Amygdala (tissue), 56 donors: ENCODE measurements at regions not wholly inside any gene's neighbourhood (a gene's known extent, or its start where the extent isn't known, plus 50 kb on each side); places are given as distances from the start of the nearest gene placed in this dataset.
A peak's percentile ranks its signal among the peaks of the same experiment; 100 is the strongest.
"Not testable (repeated sequence)": the region's sequence is repeated elsewhere in the genome, so short reads cannot be mapped to it uniquely, and the experiment has no call there.

Source experiments
- DNase-seq, 56 donors: peaks; one replicate each; lab custom pipeline; 2025; lab: John Stamatoyannopoulos, UW

GRCh38 chr5:177941386-177941785 lies 54.7 kb downstream of the PROP1 start:
- not testable (repeated sequence) for DNase-seq

- DNase-seq = not testable (repeated sequence)
Observed at GRCh38 chr5:177939246-177940171, 56.5 kb downstream of the PROP1 start.

- DNase-seq = not testable (repeated sequence)
Observed at GRCh38 chr5:177938767-177939166, 57.3 kb downstream of the PROP1 start.

- DNase-seq = not testable (repeated sequence)
Observed at GRCh38 chr5:177934233-177934632, 61.8 kb downstream of the PROP1 start.

- peak in 12 of 56 donors; percentile 14 to 57 (median 34) for DNase-seq
Observed at GRCh38 chr5:177930269-177931022, 65.6 kb downstream of the PROP1 start.

GRCh38 chr5:177929618-177930017 lies 66.4 kb downstream of the PROP1 start:
- DNase-seq = not testable (repeated sequence)

- DNase-seq = not testable (repeated sequence)
Observed at GRCh38 chr5:177927500-177927899, 68.5 kb downstream of the PROP1 start.

GRCh38 chr5:177924577-177924976 lies 71.5 kb downstream of the PROP1 start:
- DNase-seq = not testable (repeated sequence)

- not testable (repeated sequence) for DNase-seq
Observed at GRCh38 chr5:177923837-177924236, 72.2 kb downstream of the PROP1 start.

GRCh38 chr5:177923189-177923588 lies 72.9 kb downstream of the PROP1 start:
- DNase-seq = not testable (repeated sequence)

GRCh38 chr5:177909261-177909660 lies 86.8 kb downstream of the PROP1 start:
- DNase-seq = not testable (repeated sequence)

- not testable (repeated sequence) for DNase-seq
Observed at GRCh38 chr5:177902806-177903205, 93.2 kb downstream of the PROP1 start.

- not testable (repeated sequence) for DNase-seq
Observed at GRCh38 chr5:177900066-177900465, 96.0 kb downstream of the PROP1 start.

- DNase-seq = not testable (repeated sequence)
Observed at GRCh38 chr5:177894681-177895453, 101.2 kb downstream of the PROP1 start.

- not testable (repeated sequence) for DNase-seq
Observed at GRCh38 chr5:177892357-177892665, 103.7 kb downstream of the PROP1 start.

GRCh38 chr5:177891547-177892356 lies 104.3 kb downstream of the PROP1 start:
- DNase-seq = not testable (repeated sequence)

GRCh38 chr5:177883295-177883694 lies 100.6 kb upstream of the FAM153A start:
- DNase-seq = not testable (repeated sequence)

GRCh38 chr5:177875900-177876238 lies 93.2 kb upstream of the FAM153A start:
- not testable (repeated sequence) for DNase-seq

GRCh38 chr5:177875013-177875899 lies 92.6 kb upstream of the FAM153A start:
- DNase-seq = peak in 1 of 56 donors; percentile 26
